ENCODE measurements at regions not wholly inside any gene's neighbourhood (a gene's known extent, or its start where the extent isn't known, plus 50 kb on each side); places are given as distances from the start of the nearest gene placed in this dataset.
"Not testable (repeated sequence)": the region's sequence is repeated elsewhere in the genome, so short reads cannot be mapped to it uniquely, and the experiment has no call there.

GRCh38 chr10:118873091-118873737, 118.4 kb upstream of the CACUL1 start:
- no peak for DNase-seq (ENCODE audit: extremely low read depth, low read depth)
- TF ChIP-seq, protein P1, sequence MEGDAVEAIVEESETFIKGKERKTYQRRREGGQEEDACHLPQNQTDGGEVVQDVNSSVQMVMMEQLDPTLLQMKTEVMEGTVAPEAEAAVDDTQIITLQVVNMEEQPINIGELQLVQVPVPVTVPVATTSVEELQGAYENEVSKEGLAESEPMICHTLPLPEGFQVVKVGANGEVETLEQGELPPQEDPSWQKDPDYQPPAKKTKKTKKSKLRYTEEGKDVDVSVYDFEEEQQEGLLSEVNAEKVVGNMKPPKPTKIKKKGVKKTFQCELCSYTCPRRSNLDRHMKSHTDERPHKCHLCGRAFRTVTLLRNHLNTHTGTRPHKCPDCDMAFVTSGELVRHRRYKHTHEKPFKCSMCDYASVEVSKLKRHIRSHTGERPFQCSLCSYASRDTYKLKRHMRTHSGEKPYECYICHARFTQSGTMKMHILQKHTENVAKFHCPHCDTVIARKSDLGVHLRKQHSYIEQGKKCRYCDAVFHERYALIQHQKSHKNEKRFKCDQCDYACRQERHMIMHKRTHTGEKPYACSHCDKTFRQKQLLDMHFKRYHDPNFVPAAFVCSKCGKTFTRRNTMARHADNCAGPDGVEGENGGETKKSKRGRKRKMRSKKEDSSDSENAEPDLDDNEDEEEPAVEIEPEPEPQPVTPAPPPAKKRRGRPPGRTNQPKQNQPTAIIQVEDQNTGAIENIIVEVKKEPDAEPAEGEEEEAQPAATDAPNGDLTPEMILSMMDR (IDR thresholded peaks at IDR 0.05; ENCODE audit: low read depth, low read length, missing control alignments): no peak
- no peak overlapping the region for H3K4me3 ChIP-seq (replicated peaks; ENCODE audit: low read depth, low read length)

DNA sequence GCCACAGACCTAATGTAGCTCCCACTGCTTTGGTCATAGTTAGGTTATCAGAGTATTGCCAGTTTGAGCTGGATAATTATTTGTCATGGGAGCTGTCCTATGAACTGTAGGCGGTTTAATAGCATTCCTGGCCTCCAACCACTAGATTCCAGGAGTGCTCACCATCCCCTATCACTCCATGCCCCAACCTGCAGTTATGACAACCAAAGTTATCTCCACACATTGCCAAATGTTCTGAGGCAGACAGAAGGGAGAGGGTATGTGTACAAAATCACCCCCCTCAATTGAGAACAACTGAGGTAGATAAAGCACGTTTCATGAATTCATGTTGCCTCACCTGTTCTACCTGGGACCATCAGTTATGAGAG, 119.0 kb upstream of the CACUL1 start:
- H3K4me3 ChIP-seq (replicated peaks; ENCODE audit: low read depth, low read length): no peak overlapping the region
- TF ChIP-seq, protein P1 (IDR thresholded peaks at IDR 0.05; ENCODE audit: low read depth, low read length, missing control alignments): no peak
- no peak for DNase-seq (ENCODE audit: extremely low read depth, low read depth)

DNA sequence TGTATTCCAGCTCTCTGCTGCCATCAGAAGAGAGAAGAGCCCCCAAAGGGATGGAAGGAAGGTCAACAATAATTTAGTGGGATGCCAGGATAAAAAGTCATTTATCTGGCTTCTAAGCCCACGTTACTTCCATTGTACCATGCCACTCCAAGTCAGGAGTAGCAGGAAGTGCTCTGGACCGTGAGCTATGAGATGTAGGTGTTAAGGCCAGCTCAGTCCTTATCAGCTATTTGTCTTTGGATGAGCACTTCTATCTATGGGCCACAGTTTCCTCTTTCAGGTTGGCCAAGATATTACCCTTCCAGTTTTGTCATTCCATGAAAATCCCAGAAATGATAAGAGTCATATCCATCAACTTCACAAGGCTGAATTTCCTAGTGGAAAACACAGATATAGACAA, 119.4 kb upstream of the CACUL1 start:
- DNase-seq (ENCODE audit: extremely low read depth, low read depth): no peak
- TF ChIP-seq, protein P1 (IDR thresholded peaks at IDR 0.05; ENCODE audit: low read depth, low read length, missing control alignments): no peak
- no peak overlapping the region for H3K4me3 ChIP-seq (replicated peaks; ENCODE audit: low read depth, low read length)

- H3K4me3 ChIP-seq (replicated peaks; ENCODE audit: low read depth, low read length): no peak overlapping the region
- DNase-seq (ENCODE audit: extremely low read depth, low read depth): no peak
- TF ChIP-seq, protein P1 (IDR thresholded peaks at IDR 0.05; ENCODE audit: low read depth, low read length, missing control alignments): no peak
Observed at GRCh38 chr10:118875087-118875486, 120.3 kb upstream of the CACUL1 start.

GRCh38 chr10:118882741-118883140, 128.0 kb upstream of the CACUL1 start:
- DNase-seq (ENCODE audit: extremely low read depth, low read depth): no peak
- TF ChIP-seq, protein P1 (IDR thresholded peaks at IDR 0.05; ENCODE audit: low read depth, low read length, missing control alignments): no peak
- H3K4me3 ChIP-seq (replicated peaks; ENCODE audit: low read depth, low read length): no peak overlapping the region

GRCh38 chr10:118892255-118892654, 137.3 kb upstream of the NANOS1 start:
- TF ChIP-seq, protein P1 (IDR thresholded peaks at IDR 0.05; ENCODE audit: low read depth, low read length, missing control alignments): no peak
- no peak overlapping the region for H3K4me3 ChIP-seq (replicated peaks; ENCODE audit: low read depth, low read length)
- no peak for DNase-seq (ENCODE audit: extremely low read depth, low read depth)

DNA sequence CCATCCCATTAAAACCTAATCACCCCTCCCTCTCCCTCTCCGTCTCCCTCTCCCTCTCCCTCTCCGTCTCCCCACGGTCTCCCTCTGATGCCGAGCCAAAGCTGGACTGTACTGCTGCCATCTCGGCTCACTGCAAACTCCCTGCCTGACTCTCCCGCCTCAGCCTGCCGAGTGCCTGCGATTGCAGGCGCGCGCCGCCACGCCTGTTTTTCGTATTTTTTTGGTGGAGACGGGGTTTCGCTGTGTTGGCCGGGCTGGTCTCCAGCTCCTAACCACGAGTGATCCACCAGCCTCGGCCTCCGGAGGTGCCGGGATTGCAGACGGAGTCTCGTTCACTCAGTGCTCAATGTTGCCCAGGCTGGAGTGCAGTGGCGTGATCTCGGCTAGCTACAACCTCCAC, 134.6 kb upstream of the NANOS1 start:
- not testable (repeated sequence) for H3K4me3 ChIP-seq (replicated peaks; ENCODE audit: low read depth, low read length); DNase-seq (ENCODE audit: extremely low read depth, low read depth)

All from HFF-Myc (cell line).